ENCODE measurements at regions not wholly inside any gene's neighbourhood (a gene's known extent, or its start where the extent isn't known, plus 50 kb on each side); places are given as distances from the start of the nearest gene placed in this dataset.
"Not testable (repeated sequence)": the region's sequence is repeated elsewhere in the genome, so short reads cannot be mapped to it uniquely, and the experiment has no call there.

- no peaks in the 10 kb centered on the region for H3K36me3 ChIP-seq (ENCODE audit: control insufficient read depth, insufficient read depth, low read length)
- H3K36me3 Mint-ChIP-seq = no peaks in the 10 kb centered on the region
- no peak overlapping the region for H3K27ac Mint-ChIP-seq
- no peaks in the 10 kb centered on the region for H3K4me1 Mint-ChIP-seq
- no peak overlapping the region for H3K4me3 Mint-ChIP-seq
- H3K9me3 Mint-ChIP-seq = peaks cover 0 to 41% (median 9%) of the 10 kb centered on the region in 7 donors
- no peaks in the 10 kb centered on the region for H3K27me3 ChIP-seq (ENCODE audit: control insufficient read depth, insufficient read depth, low read length)
- H3K4me1 ChIP-seq (ENCODE audit: control insufficient read depth, insufficient read depth, low read length, poor library complexity, severe bottlenecking) = no peaks in the 10 kb centered on the region
- no peak overlapping the region for H3K4me3 ChIP-seq (ENCODE audit: low read depth, low read length)
- no peak overlapping the region for H3K27ac ChIP-seq (ENCODE audit: insufficient read depth, low read length, poor library complexity, severe bottlenecking)
- H3K27me3 Mint-ChIP-seq = no peaks in the 10 kb centered on the region
- DNase-seq (no peak), ATAC-seq (ENCODE audit: low read depth in 2 of 2) (no peak)
- H3K9me3 ChIP-seq (ENCODE audit: control insufficient read depth in 2 of 2, low read length in 2 of 2) = peaks cover 0 to 5% of the 10 kb centered on the region in 2 experiments
Observed at GRCh38 chr18:29855637-29856036, 1186.9 kb downstream of the DSC3 start.

DNA sequence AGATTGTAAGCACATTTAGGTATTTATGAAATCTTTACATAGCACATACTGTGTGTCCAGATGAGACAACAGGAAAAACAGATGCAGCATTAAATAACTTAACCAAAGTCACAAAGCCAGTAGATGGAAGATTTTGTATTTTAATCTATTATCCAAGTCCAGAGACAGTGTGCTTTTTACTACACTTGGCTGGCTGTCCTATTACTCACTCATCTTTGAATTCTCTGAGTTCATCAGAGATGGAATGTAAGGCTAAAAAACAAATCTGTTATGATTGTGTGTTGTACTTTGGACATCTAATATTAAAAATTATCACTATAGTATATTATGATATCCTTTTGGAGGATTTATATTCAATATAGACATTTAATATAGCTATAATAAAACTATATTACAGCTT is 1189.4 kb downstream of the DSC3 start:
- Mint-ChIP-seq H3K4me1 (no peaks in the 10 kb centered on the region), H3K27me3 (no peaks in the 10 kb centered on the region), H3K36me3 (no peaks in the 10 kb centered on the region), H3K27ac (no peak overlapping the region), H3K4me3 (no peak overlapping the region), H3K9me3 (peaks cover 0 to 44% (median 12%) of the 10 kb centered on the region in 7 donors)
- H3K36me3 ChIP-seq (ENCODE audit: control insufficient read depth, insufficient read depth, low read length) = no peaks in the 10 kb centered on the region
- ATAC-seq (ENCODE audit: low read depth in 2 of 2) (no peak), DNase-seq (no peak)
- H3K9me3 ChIP-seq (ENCODE audit: control insufficient read depth in 2 of 2, low read length in 2 of 2) = peaks cover 5 to 18% of the 10 kb centered on the region in 2 experiments
- H3K4me3 ChIP-seq (ENCODE audit: low read depth, low read length) = no peak overlapping the region
- no peaks in the 10 kb centered on the region for H3K27me3 ChIP-seq (ENCODE audit: control insufficient read depth, insufficient read depth, low read length)
- no peaks in the 10 kb centered on the region for H3K4me1 ChIP-seq (ENCODE audit: control insufficient read depth, insufficient read depth, low read length, poor library complexity, severe bottlenecking)
- H3K27ac ChIP-seq (ENCODE audit: insufficient read depth, low read length, poor library complexity, severe bottlenecking) = no peak overlapping the region

- no peak overlapping the region for H3K27ac ChIP-seq (ENCODE audit: insufficient read depth, low read length, poor library complexity, severe bottlenecking)
- H3K36me3 ChIP-seq (ENCODE audit: control insufficient read depth, insufficient read depth, low read length) = no peaks in the 10 kb centered on the region
- no peak for DNase-seq
- H3K9me3 ChIP-seq (ENCODE audit: control insufficient read depth in 2 of 2, low read length in 2 of 2) = peaks cover 5 to 33% of the 10 kb centered on the region in 2 experiments
- H3K4me1 ChIP-seq (ENCODE audit: control insufficient read depth, insufficient read depth, low read length, poor library complexity, severe bottlenecking) = no peaks in the 10 kb centered on the region
- H3K4me3 ChIP-seq (ENCODE audit: low read depth, low read length) = no peak overlapping the region
- Mint-ChIP-seq H3K27me3 (no peaks in the 10 kb centered on the region), H3K4me1 (no peaks in the 10 kb centered on the region), H3K36me3 (no peaks in the 10 kb centered on the region), H3K4me3 (peak overlapping the region in 1 of 4 donors; percentile 27), H3K27ac (no peak overlapping the region), H3K9me3 (peaks cover 4 to 46% (median 9%) of the 10 kb centered on the region in 7 donors)
- no peak for ATAC-seq (ENCODE audit: low read depth in 2 of 2)
- no peaks in the 10 kb centered on the region for H3K27me3 ChIP-seq (ENCODE audit: control insufficient read depth, insufficient read depth, low read length)
Observed at GRCh38 chr18:29849144-29849543, 1193.4 kb downstream of the DSC3 start.

DNA sequence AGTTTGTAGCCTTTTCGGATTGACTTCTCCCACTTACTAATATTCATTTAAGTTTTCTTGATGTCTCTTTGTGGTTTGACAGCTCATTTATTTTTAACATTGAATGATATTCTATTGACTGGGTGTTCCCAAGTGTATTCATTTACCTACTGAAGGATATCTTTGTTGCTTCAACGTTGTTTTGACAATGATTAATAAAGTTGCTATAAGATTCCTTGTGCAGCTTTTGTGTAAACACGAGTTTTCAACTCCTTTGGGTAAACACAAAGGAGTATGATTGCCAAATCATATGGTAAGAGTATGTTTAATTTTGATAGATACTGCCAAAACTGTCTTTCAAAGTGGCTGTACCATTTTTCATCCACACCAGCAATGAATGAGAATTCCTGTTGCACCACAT is 1200.9 kb downstream of the DSC3 start:
- Histone ChIP-seq H3K27me3 (ENCODE audit: control insufficient read depth, insufficient read depth, low read length) (no peaks in the 10 kb centered on the region), H3K36me3 (ENCODE audit: control insufficient read depth, insufficient read depth, low read length) (no peaks in the 10 kb centered on the region), H3K27ac (ENCODE audit: insufficient read depth, low read length, poor library complexity, severe bottlenecking) (no peak overlapping the region), H3K4me3 (ENCODE audit: low read depth, low read length) (no peak overlapping the region), H3K9me3 (ENCODE audit: control insufficient read depth in 2 of 2, low read length in 2 of 2) (peaks cover 0 to 14% of the 10 kb centered on the region in 2 experiments), H3K4me1 (ENCODE audit: control insufficient read depth, insufficient read depth, low read length, poor library complexity, severe bottlenecking) (no peaks in the 10 kb centered on the region)
- ATAC-seq (ENCODE audit: low read depth in 2 of 2) (no peak), DNase-seq (no peak)
- Mint-ChIP-seq H3K27ac (no peak overlapping the region), H3K36me3 (no peaks in the 10 kb centered on the region), H3K4me1 (no peaks in the 10 kb centered on the region), H3K27me3 (no peaks in the 10 kb centered on the region), H3K4me3 (no peak overlapping the region), H3K9me3 (peaks cover 0 to 24% (median 7%) of the 10 kb centered on the region in 7 donors)

- ATAC-seq (ENCODE audit: low read depth in 2 of 2) (no peak), DNase-seq (no peak)
- no peaks in the 10 kb centered on the region for H3K4me1 Mint-ChIP-seq
- Histone ChIP-seq H3K27ac (ENCODE audit: insufficient read depth, low read length, poor library complexity, severe bottlenecking) (no peak overlapping the region), H3K4me3 (ENCODE audit: low read depth, low read length) (no peak overlapping the region), H3K9me3 (ENCODE audit: control insufficient read depth in 2 of 2, low read length in 2 of 2) (peaks cover 0 to 15% of the 10 kb centered on the region in 2 experiments), H3K4me1 (ENCODE audit: control insufficient read depth, insufficient read depth, low read length, poor library complexity, severe bottlenecking) (no peaks in the 10 kb centered on the region), H3K27me3 (ENCODE audit: control insufficient read depth, insufficient read depth, low read length) (no peaks in the 10 kb centered on the region), H3K36me3 (ENCODE audit: control insufficient read depth, insufficient read depth, low read length) (no peaks in the 10 kb centered on the region)
- H3K4me3 Mint-ChIP-seq = no peak overlapping the region
- no peaks in the 10 kb centered on the region for H3K27me3 Mint-ChIP-seq
- H3K27ac Mint-ChIP-seq = no peak overlapping the region
- no peaks in the 10 kb centered on the region for H3K36me3 Mint-ChIP-seq
- peaks cover 0 to 28% (median 6%) of the 10 kb centered on the region in 7 donors for H3K9me3 Mint-ChIP-seq
Observed at GRCh38 chr18:29840089-29840488, 1202.5 kb downstream of the DSC3 start.

DNA sequence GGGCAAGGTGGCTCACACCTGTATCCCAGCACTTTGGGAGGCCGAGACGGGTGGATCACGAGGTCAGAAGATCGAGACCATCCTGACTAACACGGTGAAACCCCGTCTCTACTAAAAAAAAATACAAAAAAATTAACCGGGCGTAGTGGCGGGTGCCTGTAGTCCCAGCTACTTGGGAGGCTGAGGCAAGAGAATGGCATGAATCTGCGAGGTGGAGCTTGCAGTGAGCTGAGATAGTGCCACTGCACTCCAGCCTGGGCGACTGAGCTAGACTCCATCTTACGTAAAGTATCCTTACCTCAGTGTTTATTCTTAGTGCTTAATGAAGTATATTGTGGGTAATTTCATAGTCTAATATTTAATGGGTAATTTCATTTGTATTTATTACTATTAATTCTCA is 1203.6 kb downstream of the DSC3 start:
- H3K27me3 Mint-ChIP-seq; H3K4me1 ChIP-seq (ENCODE audit: control insufficient read depth, insufficient read depth, low read length, poor library complexity, severe bottlenecking); DNase-seq; H3K4me1 Mint-ChIP-seq; H3K36me3 ChIP-seq (ENCODE audit: control insufficient read depth, insufficient read depth, low read length); H3K4me3 ChIP-seq (ENCODE audit: low read depth, low read length); H3K36me3 Mint-ChIP-seq; H3K27ac ChIP-seq (ENCODE audit: insufficient read depth, low read length, poor library complexity, severe bottlenecking); H3K9me3 ChIP-seq (ENCODE audit: control insufficient read depth in 2 of 2, low read length in 2 of 2); H3K27ac Mint-ChIP-seq; H3K4me3 Mint-ChIP-seq; ATAC-seq (ENCODE audit: low read depth in 2 of 2); H3K27me3 ChIP-seq (ENCODE audit: control insufficient read depth, insufficient read depth, low read length): not testable (repeated sequence)
- peaks cover 2 to 32% (median 6%) of the 10 kb centered on the region in 7 donors for H3K9me3 Mint-ChIP-seq

GRCh38 chr18:29838556-29838955 is 1204.0 kb downstream of the DSC3 start:
- peaks cover 0 to 9% of the 10 kb centered on the region in 2 experiments for H3K9me3 ChIP-seq (ENCODE audit: control insufficient read depth in 2 of 2, low read length in 2 of 2)
- no peak overlapping the region for H3K27ac Mint-ChIP-seq
- H3K27ac ChIP-seq (ENCODE audit: insufficient read depth, low read length, poor library complexity, severe bottlenecking) = no peak overlapping the region
- H3K27me3 Mint-ChIP-seq = no peaks in the 10 kb centered on the region
- H3K27me3 ChIP-seq (ENCODE audit: control insufficient read depth, insufficient read depth, low read length) = no peaks in the 10 kb centered on the region
- ATAC-seq (ENCODE audit: low read depth in 2 of 2) (no peak), DNase-seq (no peak)
- H3K9me3 Mint-ChIP-seq = peaks cover 2 to 34% (median 6%) of the 10 kb centered on the region in 7 donors
- H3K36me3 ChIP-seq (ENCODE audit: control insufficient read depth, insufficient read depth, low read length) = no peaks in the 10 kb centered on the region
- no peak overlapping the region for H3K4me3 Mint-ChIP-seq
- H3K4me1 Mint-ChIP-seq = no peaks in the 10 kb centered on the region
- no peaks in the 10 kb centered on the region for H3K36me3 Mint-ChIP-seq
- H3K4me1 ChIP-seq (ENCODE audit: control insufficient read depth, insufficient read depth, low read length, poor library complexity, severe bottlenecking) = no peaks in the 10 kb centered on the region
- no peak overlapping the region for H3K4me3 ChIP-seq (ENCODE audit: low read depth, low read length)

DNA sequence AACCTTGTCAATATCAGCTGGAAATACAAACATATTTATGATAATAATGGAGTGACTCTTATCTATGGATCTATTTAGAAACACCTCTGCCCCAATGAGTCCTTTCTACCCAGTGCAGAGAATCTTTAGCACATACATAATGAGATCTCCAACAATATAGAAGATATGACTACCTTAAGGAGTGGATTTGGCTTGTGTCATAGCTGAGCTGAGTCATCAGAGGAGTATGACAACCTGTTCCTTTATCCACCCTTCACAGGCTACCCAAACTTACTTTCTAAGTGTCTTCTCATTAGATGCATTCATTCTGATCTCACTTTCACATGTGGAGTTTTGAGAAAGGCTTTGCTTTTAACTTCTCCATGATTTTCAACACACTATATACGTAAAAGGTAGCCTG is 1218.9 kb downstream of the DSC3 start:
- Histone ChIP-seq H3K27ac (ENCODE audit: insufficient read depth, low read length, poor library complexity, severe bottlenecking) (no peak overlapping the region), H3K36me3 (ENCODE audit: control insufficient read depth, insufficient read depth, low read length) (no peaks in the 10 kb centered on the region), H3K4me1 (ENCODE audit: control insufficient read depth, insufficient read depth, low read length, poor library complexity, severe bottlenecking) (no peaks in the 10 kb centered on the region), H3K9me3 (ENCODE audit: control insufficient read depth in 2 of 2, low read length in 2 of 2) (peaks cover 5% of the 10 kb centered on the region in 2 experiments), H3K27me3 (ENCODE audit: control insufficient read depth, insufficient read depth, low read length) (no peaks in the 10 kb centered on the region), H3K4me3 (ENCODE audit: low read depth, low read length) (no peak overlapping the region)
- peaks cover 3 to 31% (median 7%) of the 10 kb centered on the region in 7 donors for H3K9me3 Mint-ChIP-seq
- ATAC-seq (ENCODE audit: low read depth in 2 of 2) (no peak), DNase-seq (no peak)
- no peaks in the 10 kb centered on the region for H3K27me3 Mint-ChIP-seq
- H3K4me3 Mint-ChIP-seq = no peak overlapping the region
- H3K36me3 Mint-ChIP-seq = no peaks in the 10 kb centered on the region
- no peaks in the 10 kb centered on the region for H3K4me1 Mint-ChIP-seq
- no peak overlapping the region for H3K27ac Mint-ChIP-seq

All from CD4-positive, CD25-positive, alpha-beta regulatory T cell (primary cell).